OCI-LY7 (cell line): ENCODE measurements at regions not wholly inside any gene's neighbourhood (a gene's known extent, or its start where the extent isn't known, plus 50 kb on each side); places are given as distances from the start of the nearest gene placed in this dataset.

Experiments
- BruUV-seq: library from RNA; stranded (reverse); fragments of 400-500 nt; replicated peaks from 2 replicates; lab custom pipeline; 2021; lab: Mats Ljungman, UMichigan
- CTCF ChIA-PET: fragments of 300-600 bp; sonication (Branson Sonifier 250); formaldehyde crosslinking; loops from one replicate; lab custom pipeline; 2022; ENCODE audit warnings: antibody characterized with exemption; ENCODE audit not compliant: unreplicated experiment; lab: Charles Lee
- POLR2A ChIA-PET: fragments of 300-600 bp; sonication (Branson Sonifier 250); formaldehyde crosslinking; loops from one replicate; lab custom pipeline; 2022; ENCODE audit warnings: antibody characterized with exemption; lab: Charles Lee
- DNase-seq: peaks from one replicate; pipeline ENCODE4 v3.0.0-alpha.2; 2015; ENCODE audit warnings: low spot score
- H2AFZ ChIP-seq: fragments of 200-600 bp; sonication (generic), shearing (Covaris generic); 2 replicates; pipeline ENCODE4 v1.6.1; 2014; ENCODE audit warnings: mild to moderate bottlenecking, antibody characterized with exemption, low read length, moderate library complexity
- H3K27ac ChIP-seq: fragments of 200-600 bp; sonication (generic); 2 replicates; pipeline ENCODE4 v1.5.1; 2014; ENCODE audit warnings: mixed run types, low read depth, mild to moderate bottlenecking, moderate library complexity, low read length, inconsistent platforms; ENCODE audit not compliant: poor library complexity, severe bottlenecking
- H3K36me3 ChIP-seq: fragments of 200-600 bp; sonication (generic); 2 replicates; pipeline ENCODE4 v1.6.1; 2014; ENCODE audit warnings: mild to moderate bottlenecking, antibody characterized with exemption, low read length, moderate library complexity, mixed read lengths; ENCODE audit not compliant: insufficient read depth
- H3K4me1 ChIP-seq: fragments of 200-600 bp; sonication (generic); 2 replicates; pipeline ENCODE4 v1.5.1; 2014; ENCODE audit warnings: mild to moderate bottlenecking, low read length; ENCODE audit not compliant: insufficient read depth, poor library complexity, severe bottlenecking
- H3K4me2 ChIP-seq: fragments of 200-600 bp; sonication (generic); 2 replicates; pipeline ENCODE4 v1.6.1; 2014; ENCODE audit warnings: mild to moderate bottlenecking, low read length
- H3K4me3 ChIP-seq: fragments of 200-600 bp; sonication (generic); 2 replicates; pipeline ENCODE4 v1.5.1; 2014; ENCODE audit warnings: mild to moderate bottlenecking, low read depth, low read length; ENCODE audit not compliant: poor library complexity, severe bottlenecking
- H3K79me2 ChIP-seq: fragments of 200-600 bp; sonication (generic); 2 replicates; pipeline ENCODE4 v1.6.1; 2016; ENCODE audit warnings: low read depth, mild to moderate bottlenecking, low read length, moderate library complexity, mixed read lengths; ENCODE audit not compliant: insufficient read depth
- H3K9me2 ChIP-seq: fragments of 200-600 bp; sonication (generic); 2 replicates; pipeline ENCODE4 v1.6.1; 2016; ENCODE audit warnings: mild to moderate bottlenecking, low read length, mixed read lengths; ENCODE audit not compliant: insufficient read depth
- H3K9me3 ChIP-seq: fragments of 200-600 bp; sonication (generic); 2 replicates; pipeline ENCODE4 v1.6.1; 2014; ENCODE audit warnings: mild to moderate bottlenecking, mixed run types, low read length, mixed read lengths
- H4K20me1 ChIP-seq: fragments of 200-600 bp; sonication (generic); 2 replicates; pipeline ENCODE4 v1.6.1; 2014; ENCODE audit warnings: mild to moderate bottlenecking, antibody characterized with exemption, low read length, moderate library complexity, mixed read lengths; ENCODE audit not compliant: insufficient read depth
- EZH2phosphoT487 ChIP-seq: fragments of 200-600 bp; sonication (generic); IDR thresholded peaks from 2 replicates; pipeline ENCODE4 v1.6.1; 2018; ENCODE audit warnings: low read depth, borderline replicate concordance, mild to moderate bottlenecking, mixed run types, antibody characterized with exemption, low read length, moderate library complexity, mixed read lengths
- intact Hi-C: fragments of 100-400 bp; cut with micrococcal nuclease; formaldehyde crosslinking; loops from one replicate; pipeline ENCODE4 v1.10.0; 2022; ENCODE audit not compliant: unreplicated experiment
- TF ChIP-seq, protein P1 (sequence below): fragments of 200-600 bp; sonication (generic); conservative IDR thresholded peaks from 2 replicates; pipeline ENCODE4 v1.5.1; 2014; ENCODE audit warnings: mild to moderate bottlenecking, antibody characterized with exemption, low read length, moderate library complexity, mixed read lengths

DNA sequence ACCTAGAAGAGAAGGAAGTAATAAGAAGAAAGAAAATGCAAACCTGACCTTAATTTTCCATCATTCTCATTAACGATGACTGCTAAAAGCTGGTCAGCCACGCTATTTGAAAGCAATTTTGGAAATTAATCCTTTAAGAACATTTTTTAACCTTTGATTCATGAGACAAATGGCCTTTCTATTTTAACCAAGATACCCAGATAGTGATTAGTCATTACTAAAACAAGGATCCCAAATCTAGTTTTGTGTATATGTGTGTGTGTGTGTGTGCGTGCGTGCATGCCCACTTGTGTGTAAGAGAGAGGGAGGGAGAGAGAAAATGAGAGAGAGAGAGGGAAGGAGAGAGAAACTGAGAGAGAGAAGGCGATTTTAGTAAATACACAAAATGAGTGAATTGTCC is 329.5 kb downstream of the DEPDC1B start:
- BruUV-seq: no TSS peak
- no peak for TF ChIP-seq EZH2phosphoT487
- TF ChIP-seq, protein P1, sequence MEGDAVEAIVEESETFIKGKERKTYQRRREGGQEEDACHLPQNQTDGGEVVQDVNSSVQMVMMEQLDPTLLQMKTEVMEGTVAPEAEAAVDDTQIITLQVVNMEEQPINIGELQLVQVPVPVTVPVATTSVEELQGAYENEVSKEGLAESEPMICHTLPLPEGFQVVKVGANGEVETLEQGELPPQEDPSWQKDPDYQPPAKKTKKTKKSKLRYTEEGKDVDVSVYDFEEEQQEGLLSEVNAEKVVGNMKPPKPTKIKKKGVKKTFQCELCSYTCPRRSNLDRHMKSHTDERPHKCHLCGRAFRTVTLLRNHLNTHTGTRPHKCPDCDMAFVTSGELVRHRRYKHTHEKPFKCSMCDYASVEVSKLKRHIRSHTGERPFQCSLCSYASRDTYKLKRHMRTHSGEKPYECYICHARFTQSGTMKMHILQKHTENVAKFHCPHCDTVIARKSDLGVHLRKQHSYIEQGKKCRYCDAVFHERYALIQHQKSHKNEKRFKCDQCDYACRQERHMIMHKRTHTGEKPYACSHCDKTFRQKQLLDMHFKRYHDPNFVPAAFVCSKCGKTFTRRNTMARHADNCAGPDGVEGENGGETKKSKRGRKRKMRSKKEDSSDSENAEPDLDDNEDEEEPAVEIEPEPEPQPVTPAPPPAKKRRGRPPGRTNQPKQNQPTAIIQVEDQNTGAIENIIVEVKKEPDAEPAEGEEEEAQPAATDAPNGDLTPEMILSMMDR: no peak
- intact Hi-C loops: no loop called here
- Histone ChIP-seq H3K4me2 (no peak overlapping the region), H2AFZ (no peak overlapping the region), H3K9me3 (no peaks in the 10 kb centered on the region), H3K36me3 (no peaks in the 10 kb centered on the region), H3K4me3 (no peak overlapping the region), H3K4me1 (no peaks in the 10 kb centered on the region), H4K20me1 (no peaks in the 10 kb centered on the region), H3K27ac (no peak overlapping the region), H3K9me2 (no peaks in the 10 kb centered on the region), H3K79me2 (no peaks in the 10 kb centered on the region)
- POLR2A ChIA-PET: interaction anchor here (0.6 to 0.7 kb wide), 2 partner anchors 98 to 123 kb away, joined by 3 to 4 read pairs; no protein-coding TSS in a partner anchor
- no peak for DNase-seq
- CTCF ChIA-PET: no interaction called here

DNA sequence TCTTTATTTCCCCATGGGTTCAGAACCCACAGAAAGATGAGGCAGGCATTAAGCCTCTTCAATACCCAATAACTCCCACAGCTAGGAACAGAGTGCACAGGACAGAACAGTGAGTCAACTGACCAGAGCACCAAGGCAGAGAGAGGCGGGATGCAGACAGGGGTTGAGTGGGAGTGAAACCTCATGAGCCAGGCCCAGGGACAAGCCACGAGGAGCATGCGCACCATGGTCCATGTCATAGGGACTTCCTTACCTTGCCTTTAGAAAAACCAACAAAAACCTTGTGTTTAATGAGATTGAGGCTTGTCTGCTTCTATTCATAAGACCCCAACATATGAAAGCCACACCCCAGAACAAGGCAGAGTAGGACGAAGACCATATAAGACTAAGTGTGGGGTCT is 330.6 kb downstream of the DEPDC1B start:
- CTCF ChIA-PET: no interaction called here
- no peak overlapping the region for H2AFZ ChIP-seq

DNA sequence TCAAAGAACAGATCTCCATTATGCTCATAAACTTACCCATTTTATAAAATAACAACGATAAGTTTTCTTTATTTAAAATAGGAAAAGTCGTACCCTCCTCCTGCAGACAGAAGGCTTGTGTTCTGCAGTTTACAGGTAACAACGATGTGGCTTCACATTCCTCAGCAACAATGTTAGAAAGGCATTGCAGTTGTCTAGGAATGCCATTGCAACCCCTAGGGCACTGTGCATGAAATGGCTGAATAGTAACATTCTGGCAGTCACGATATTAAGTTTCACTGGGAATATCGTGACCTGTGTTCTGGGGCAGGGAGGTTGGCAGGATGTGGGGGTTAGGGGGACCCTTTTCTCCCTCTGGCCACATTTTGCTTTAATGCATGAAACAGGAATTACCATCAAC is 331.9 kb downstream of the DEPDC1B start:
- H3K4me3 ChIP-seq: no peak overlapping the region
- H3K4me1 ChIP-seq: no peaks in the 10 kb centered on the region
- no peaks in the 10 kb centered on the region for H3K9me3 ChIP-seq
- no peak for TF ChIP-seq EZH2phosphoT487
- TF ChIP-seq, protein P1: no peak
- no peak overlapping the region for H2AFZ ChIP-seq
- H3K36me3 ChIP-seq: no peaks in the 10 kb centered on the region
- ChIA-PET POLR2A (interaction anchor here (0.6 kb wide), 1 partner anchor 491 kb away, joined by 8 read pairs; no protein-coding TSS in a partner anchor), CTCF (no interaction called here)
- H3K79me2 ChIP-seq: no peaks in the 10 kb centered on the region
- intact Hi-C loops: no loop called here
- no TSS peak for BruUV-seq
- H4K20me1 ChIP-seq: no peaks in the 10 kb centered on the region
- no peak for DNase-seq
- no peak overlapping the region for H3K4me2 ChIP-seq
- H3K27ac ChIP-seq: no peak overlapping the region
- H3K9me2 ChIP-seq: no peaks in the 10 kb centered on the region

More for the DNA sequence above, 330.6 kb downstream of the DEPDC1B start:
- H3K36me3 ChIP-seq: no peaks in the 10 kb centered on the region
- no peaks in the 10 kb centered on the region for H3K79me2 ChIP-seq
- H3K9me2 ChIP-seq: no peaks in the 10 kb centered on the region
- DNase-seq: no peak
- POLR2A ChIA-PET: no interaction called here
- H4K20me1 ChIP-seq: no peaks in the 10 kb centered on the region
- BruUV-seq: no TSS peak
- TF ChIP-seq, protein P1: no peak
- no peak for TF ChIP-seq EZH2phosphoT487
- H3K9me3 ChIP-seq: no peaks in the 10 kb centered on the region
- H3K4me2 ChIP-seq: no peak overlapping the region
- no peak overlapping the region for H3K27ac ChIP-seq
- no peak overlapping the region for H3K4me3 ChIP-seq
- intact Hi-C loops: no loop called here
- no peaks in the 10 kb centered on the region for H3K4me1 ChIP-seq
